Fibroblast of lung (primary cell): ENCODE measurements at regions not wholly inside any gene's neighbourhood (a gene's known extent, or its start where the extent isn't known, plus 50 kb on each side); places are given as distances from the start of the nearest gene placed in this dataset.
"Not testable (repeated sequence)": the region's sequence is repeated elsewhere in the genome, so short reads cannot be mapped to it uniquely, and the experiment has no call there.

Experiments used
- DNase-seq, 2 donors: peaks; one replicate each; pipeline versions ENCODE4 v3.0.0 to v3.0.0-alpha.2; 2010; ENCODE audit warnings: low read depth in 2 of 2
- H2AFZ ChIP-seq: 2 replicates; pipeline ENCODE4 v1.5.1; 2012; ENCODE audit warnings: low read length, control low read depth, inconsistent platforms
- H3K27ac ChIP-seq: 2 replicates; pipeline ENCODE4 v1.5.1; 2011; ENCODE audit warnings: low read length, control low read depth; ENCODE audit not compliant: insufficient read depth
- H3K27me3 ChIP-seq: 2 replicates; pipeline ENCODE4 v1.5.1; 2011; ENCODE audit warnings: mild to moderate bottlenecking, low read length; ENCODE audit not compliant: control insufficient read depth, insufficient read depth
- H3K36me3 ChIP-seq: 2 replicates; pipeline ENCODE4 v1.5.1; 2011; ENCODE audit warnings: low read length; ENCODE audit not compliant: control insufficient read depth, insufficient read depth
- H3K4me1 ChIP-seq: 2 replicates; pipeline ENCODE4 v1.5.1; 2011; ENCODE audit warnings: low read length; ENCODE audit not compliant: control insufficient read depth, insufficient read depth; ENCODE audit errors: extremely low read depth
- H3K4me2 ChIP-seq: 2 replicates; pipeline ENCODE4 v1.5.1; 2011; ENCODE audit warnings: low read length, control low read depth; ENCODE audit not compliant: insufficient read depth; ENCODE audit errors: extremely low read depth
- H3K4me3 ChIP-seq, 4 experiments: fragments of 200-600 bp in 1 of 4; sonication (generic) in 1 of 4; replicated peaks in 1 of 4; 2 replicates each; pipeline ENCODE4 v1.5.1; 2011 to 2016; ENCODE audit warnings: low read length in 4 of 4, low read depth in 3 of 4, mild to moderate bottlenecking in 3 of 4, control low read depth in 2 of 4, inconsistent platforms in 1 of 4, mixed read lengths in 1 of 4; ENCODE audit not compliant: insufficient read depth in 1 of 4; ENCODE audit errors: control extremely low read depth in 1 of 4
- H3K79me2 ChIP-seq: 2 replicates; pipeline ENCODE4 v1.5.1; 2012; ENCODE audit warnings: mild to moderate bottlenecking, low read length, inconsistent platforms; ENCODE audit not compliant: control insufficient read depth, insufficient read depth
- H3K9ac ChIP-seq: 2 replicates; pipeline ENCODE4 v1.5.1; 2011; ENCODE audit warnings: mild to moderate bottlenecking, low read length, control low read depth; ENCODE audit not compliant: insufficient read depth
- H3K9me3 ChIP-seq: 2 replicates; pipeline ENCODE4 v1.5.1; 2012; ENCODE audit warnings: low read depth, low read length; ENCODE audit not compliant: control insufficient read depth, insufficient read depth
- H4K20me1 ChIP-seq: 2 replicates; pipeline ENCODE4 v1.5.1; 2011; ENCODE audit warnings: low read length; ENCODE audit not compliant: control insufficient read depth, insufficient read depth; ENCODE audit errors: extremely low read depth
- CTCF ChIP-seq, 2 donors: IDR thresholded peaks in 1 of 2; conservative IDR thresholded peaks in 1 of 2; 1 replicate in 1 of 2; 2 replicates in 1 of 2; pipeline ENCODE4 v1.5.1; 2011 to 2012; ENCODE audit warnings: low read length in 2 of 2, control low read depth in 1 of 2, inconsistent platforms in 1 of 2, low read depth in 1 of 2, mild to moderate bottlenecking in 1 of 2
- EZH2 ChIP-seq: IDR thresholded peaks from 2 replicates; pipeline ENCODE4 v1.5.1; 2012; ENCODE audit warnings: low read length, control low read depth, mild to moderate bottlenecking; ENCODE audit errors: missing control alignments

DNA sequence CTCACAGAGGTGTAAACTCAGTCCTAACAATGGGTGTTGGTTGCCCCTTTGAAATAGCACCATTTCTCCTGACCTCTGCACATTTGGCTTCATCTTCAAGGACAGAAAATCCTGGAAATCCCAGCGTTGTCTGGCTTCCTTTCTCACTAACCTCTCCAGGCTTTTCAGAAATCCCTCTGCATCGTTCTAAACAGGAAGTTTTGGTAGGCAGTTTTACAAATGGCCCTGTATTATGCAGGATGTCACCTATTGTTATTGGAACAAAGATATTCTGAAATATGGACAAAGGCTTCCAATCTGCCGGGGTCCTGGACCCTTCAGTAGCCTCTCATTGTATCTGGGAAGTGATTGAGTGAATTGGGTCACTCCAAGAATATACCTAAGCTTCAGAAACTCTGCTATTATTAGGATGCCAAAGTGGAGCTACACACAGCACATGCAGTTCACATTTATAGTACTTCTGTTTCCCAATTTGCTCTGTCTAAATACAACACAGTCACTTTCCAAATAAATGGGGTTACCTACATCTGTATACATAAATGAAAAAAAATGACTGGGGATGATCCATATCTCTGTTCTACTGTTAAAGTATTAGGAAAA is 134.8 kb upstream of the KLF6 start:
- no peaks in the 10 kb centered on the region for H3K4me1 ChIP-seq
- DNase-seq, result no peak
- H3K9ac ChIP-seq, result no peak overlapping the region
- H3K4me3 ChIP-seq, result no peak overlapping the region
- H3K4me2 ChIP-seq, result no peak overlapping the region
- H3K27ac ChIP-seq, result no peak overlapping the region
- no peaks in the 10 kb centered on the region for H4K20me1 ChIP-seq
- H3K79me2 ChIP-seq, result no peaks in the 10 kb centered on the region
- peak overlapping the region; percentile 19 for H2AFZ ChIP-seq
- TF ChIP-seq EZH2, result no peak
- no peak for TF ChIP-seq CTCF (conservative IDR thresholded peaks at IDR 0.05 in 1 of 2, IDR thresholded peaks at IDR 0.05 in 1 of 2; ENCODE audit: low read depth in 1 of 2, low read length in 2 of 2)
- H3K27me3 ChIP-seq, result no peaks in the 10 kb centered on the region
- H3K36me3 ChIP-seq, result no peaks in the 10 kb centered on the region
- no peaks in the 10 kb centered on the region for H3K9me3 ChIP-seq

DNA sequence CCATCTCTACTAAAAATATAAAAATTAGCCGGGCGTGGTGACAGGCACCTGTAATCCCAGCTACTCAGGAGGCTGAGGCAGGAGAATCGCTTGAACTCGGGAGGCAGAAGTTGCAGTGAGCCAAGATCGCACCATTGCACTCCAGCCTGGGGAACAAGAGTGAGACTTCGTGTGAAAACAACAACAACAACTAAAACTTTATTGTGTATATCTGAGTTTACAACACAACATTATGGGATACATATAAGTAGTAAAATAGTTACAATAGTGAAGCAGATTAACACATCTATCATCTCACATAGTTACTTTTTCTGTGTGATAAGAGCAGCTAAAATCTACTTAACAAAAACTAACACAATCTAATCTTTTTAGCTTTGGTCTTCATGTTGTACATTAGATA is 132.4 kb upstream of the KLF6 start:
- H3K79me2 ChIP-seq, H3K9me3 ChIP-seq, H3K36me3 ChIP-seq, H3K27me3 ChIP-seq, H3K9ac ChIP-seq, H3K4me1 ChIP-seq, H2AFZ ChIP-seq, DNase-seq, H3K4me3 ChIP-seq, H3K27ac ChIP-seq, H4K20me1 ChIP-seq, H3K4me2 ChIP-seq: not testable (repeated sequence)

- TF ChIP-seq EZH2 (no peak), CTCF (conservative IDR thresholded peaks at IDR 0.05 in 1 of 2, IDR thresholded peaks at IDR 0.05 in 1 of 2; ENCODE audit: low read depth in 1 of 2, low read length in 2 of 2) (no peak)
Observed at GRCh38 chr10:3914733-3915132, 129.7 kb upstream of the KLF6 start.

More at GRCh38 chr10:3914733-3915132, 129.7 kb upstream of the KLF6 start:
- no peak overlapping the region for H3K9ac ChIP-seq
- no peaks in the 10 kb centered on the region for H3K36me3 ChIP-seq
- DNase-seq, result no peak
- H2AFZ ChIP-seq, result no peak overlapping the region
- H4K20me1 ChIP-seq, result no peaks in the 10 kb centered on the region
- no peaks in the 10 kb centered on the region for H3K4me1 ChIP-seq
- no peak overlapping the region for H3K27ac ChIP-seq
- no peaks in the 10 kb centered on the region for H3K9me3 ChIP-seq
- no peaks in the 10 kb centered on the region for H3K27me3 ChIP-seq
- H3K4me3 ChIP-seq, result no peak overlapping the region
- H3K79me2 ChIP-seq, result no peaks in the 10 kb centered on the region
- no peak overlapping the region for H3K4me2 ChIP-seq
